HCEC 1CT (cell line): ENCODE measurements at regions not wholly inside any gene's neighbourhood (a gene's known extent, or its start where the extent isn't known, plus 50 kb on each side); places are given as distances from the start of the nearest gene placed in this dataset.
"Not testable (repeated sequence)": the region's sequence is repeated elsewhere in the genome, so short reads cannot be mapped to it uniquely, and the experiment has no call there.

Source experiments
- DNase-seq: peaks from one replicate; pipeline ENCODE4 v3.0.0-alpha.2; 2017

GRCh38 chr3:103210583-103210982 lies 775.8 kb downstream of the ZPLD1 start:
- DNase-seq, result no peak

DNA sequence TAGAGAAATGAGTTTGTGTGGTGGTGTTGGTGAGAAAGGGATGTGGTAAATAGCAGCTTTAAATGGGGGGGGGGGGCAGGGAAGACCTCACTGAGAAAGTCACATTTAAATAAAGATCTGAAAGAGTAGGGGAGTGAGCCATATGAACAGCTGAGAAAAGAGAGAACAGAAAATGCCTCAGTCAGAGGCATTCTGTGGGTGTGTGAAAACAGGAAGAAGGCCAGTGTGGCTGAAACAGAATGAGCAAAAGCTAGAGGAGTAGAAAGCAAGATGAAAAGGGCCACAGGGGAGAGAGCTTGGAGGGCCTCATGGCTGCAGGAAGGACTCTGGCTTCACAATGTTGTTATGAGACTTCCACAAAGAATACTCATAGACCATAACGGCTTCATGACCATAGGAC lies 783.3 kb downstream of the ZPLD1 start:
- no peak for DNase-seq

- DNase-seq, result no peak
These were observed 784.0 kb downstream of the ZPLD1 start for GRCh38 chr3:103218793-103219192.

- DNase-seq, result no peak
These were observed 792.8 kb downstream of the ZPLD1 start for GRCh38 chr3:103227651-103228050.

- no peak for DNase-seq
These were observed 812.6 kb downstream of the ZPLD1 start for GRCh38 chr3:103247459-103247858.

DNA sequence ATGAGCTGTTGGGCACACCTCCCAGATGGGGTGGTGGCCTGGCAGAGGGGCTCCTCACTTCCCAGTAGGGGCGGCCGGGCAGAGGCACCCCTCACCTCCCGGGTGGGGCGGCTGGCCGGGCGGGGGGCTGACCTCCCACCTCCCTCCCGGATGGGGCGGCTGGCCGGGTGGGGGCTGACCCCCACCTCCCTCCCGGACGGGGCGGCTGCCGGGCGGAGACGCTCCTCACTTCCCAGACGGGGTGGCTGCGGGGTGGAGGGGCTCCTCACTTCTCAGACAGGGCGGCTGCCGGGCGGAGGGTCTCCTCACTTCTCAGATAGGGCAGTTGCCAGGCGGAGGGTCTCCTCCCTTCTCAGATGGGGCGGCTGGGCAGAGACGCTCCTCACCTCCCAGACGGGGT lies 820.0 kb downstream of the ZPLD1 start:
- DNase-seq, result not testable (repeated sequence)

DNA sequence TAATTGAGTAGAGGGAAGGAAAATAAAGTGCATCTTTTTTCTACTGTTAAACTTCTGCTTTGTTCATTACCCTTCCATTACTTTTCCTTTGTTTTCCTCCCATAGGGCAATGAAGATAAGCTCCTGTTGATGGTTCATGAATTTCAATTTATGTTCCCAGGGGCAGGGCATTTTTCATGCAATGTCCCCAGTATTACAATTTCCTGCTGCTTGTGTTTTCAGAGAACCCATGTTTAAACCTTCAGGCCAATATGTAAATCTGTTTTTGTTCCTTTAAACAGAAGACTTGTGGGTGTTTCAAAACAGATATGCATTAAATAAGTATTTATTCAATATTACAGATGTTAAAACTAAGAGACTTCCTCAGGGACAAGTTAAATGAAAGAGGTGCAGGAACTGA lies 834.5 kb downstream of the ZPLD1 start:
- DNase-seq, result no peak

DNA sequence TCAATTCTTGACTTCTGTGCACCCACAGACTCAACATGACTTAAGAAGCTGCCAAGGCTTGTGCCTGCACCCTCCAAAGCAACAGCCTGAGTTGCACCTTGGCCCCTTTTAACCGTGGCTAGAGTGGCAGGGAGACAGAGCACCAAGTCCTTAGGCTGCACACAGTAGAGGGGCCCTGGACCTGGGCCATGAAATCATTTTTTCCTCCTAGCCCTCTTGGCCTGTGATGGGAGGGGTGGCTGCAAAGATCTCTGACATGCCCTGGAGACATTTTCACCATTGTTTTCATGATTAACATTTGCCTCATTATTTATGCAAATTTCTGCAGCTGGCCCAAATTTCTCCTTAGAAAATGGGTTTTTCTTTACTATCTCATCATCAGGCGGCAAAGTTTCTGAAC lies 836.8 kb downstream of the ZPLD1 start:
- DNase-seq, result no peak

DNA sequence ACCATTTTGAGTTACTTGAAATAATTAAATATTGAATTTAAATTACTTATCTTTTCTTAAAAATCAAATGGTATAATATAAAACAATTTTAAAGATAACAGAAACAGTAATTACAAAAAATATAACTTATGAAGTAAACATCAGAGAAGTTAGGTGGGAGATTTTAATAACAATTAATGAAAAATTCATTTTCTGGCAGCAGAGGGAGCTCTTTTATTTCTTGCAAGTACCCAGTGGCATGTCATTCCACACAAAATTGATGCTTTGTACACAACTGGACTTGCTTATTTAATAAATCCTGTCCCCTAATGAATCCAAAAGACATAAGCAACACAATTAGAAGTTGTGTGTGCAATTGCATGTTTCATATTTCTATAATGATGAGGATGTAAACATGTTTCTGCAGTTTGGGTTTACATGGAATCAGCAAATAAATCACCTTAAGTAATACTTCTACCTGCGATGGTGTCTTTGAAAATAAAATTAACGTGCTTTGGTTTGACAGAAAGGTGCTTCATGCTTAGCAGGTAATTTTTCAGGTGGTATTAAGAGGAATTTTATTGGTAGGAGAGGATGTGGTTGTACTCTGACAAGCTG lies 861.3 kb downstream of the ZPLD1 start:
- DNase-seq, result peak; percentile 2

- not testable (repeated sequence) for DNase-seq
These were observed 862.7 kb downstream of the ZPLD1 start for GRCh38 chr3:103297502-103297901.

DNA sequence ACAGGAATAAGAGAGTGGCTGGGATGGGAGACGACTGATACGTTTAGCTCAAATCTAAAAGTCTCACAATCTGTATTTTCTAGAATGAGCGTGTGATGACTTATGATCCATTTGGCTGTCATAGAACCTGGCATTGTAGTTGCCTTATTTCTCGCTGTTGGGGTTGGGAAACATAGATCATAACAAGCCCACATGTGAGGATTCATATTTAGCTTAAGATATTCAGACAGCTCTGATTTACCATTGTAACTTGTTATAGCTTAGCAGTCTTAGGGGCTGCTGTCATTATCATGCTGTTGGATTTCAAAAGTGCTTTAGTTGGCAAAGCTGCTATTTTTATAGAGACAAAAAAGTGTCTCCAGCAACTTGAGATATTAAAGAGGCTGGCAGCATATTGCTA lies 871.3 kb downstream of the ZPLD1 start:
- no peak for DNase-seq

- no peak for DNase-seq
These were observed 874.1 kb downstream of the ZPLD1 start for GRCh38 chr3:103308921-103309320.

- DNase-seq, result no peak
These were observed 885.1 kb downstream of the ZPLD1 start for GRCh38 chr3:103319912-103320311.

DNA sequence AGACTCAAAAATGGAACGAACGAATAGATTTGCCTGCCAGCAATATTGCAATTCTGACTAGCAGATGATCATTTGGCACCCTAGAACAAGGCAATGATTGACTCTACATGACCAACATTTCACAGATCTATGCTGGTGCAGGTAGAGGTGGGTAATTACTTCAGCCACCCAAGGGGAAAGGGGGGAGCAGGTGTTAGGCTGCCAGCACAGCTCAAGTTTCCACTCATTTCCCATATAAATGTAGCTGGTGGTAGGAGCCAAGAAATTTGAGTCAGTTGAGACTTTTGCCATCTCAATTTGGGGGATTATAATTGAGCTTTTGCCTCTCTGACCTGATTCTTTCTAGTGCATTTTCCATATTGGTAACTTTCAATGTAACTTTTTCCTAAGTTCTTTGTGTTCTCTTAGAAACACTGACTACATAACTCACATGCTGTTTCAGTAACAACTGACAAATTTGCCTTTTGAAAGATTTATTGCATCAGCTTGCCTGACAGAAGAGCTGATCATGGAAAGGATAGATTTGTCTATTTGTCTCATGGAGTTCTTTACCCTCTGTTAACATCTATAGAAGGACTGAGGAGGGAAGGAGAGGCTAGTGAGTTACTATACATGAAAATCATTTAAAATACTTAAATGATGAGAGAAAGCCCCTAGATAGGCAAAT lies 902.5 kb downstream of the ZPLD1 start:
- no peak for DNase-seq

- DNase-seq, result no peak
These were observed 906.3 kb downstream of the ZPLD1 start for GRCh38 chr3:103341078-103341606.

DNA sequence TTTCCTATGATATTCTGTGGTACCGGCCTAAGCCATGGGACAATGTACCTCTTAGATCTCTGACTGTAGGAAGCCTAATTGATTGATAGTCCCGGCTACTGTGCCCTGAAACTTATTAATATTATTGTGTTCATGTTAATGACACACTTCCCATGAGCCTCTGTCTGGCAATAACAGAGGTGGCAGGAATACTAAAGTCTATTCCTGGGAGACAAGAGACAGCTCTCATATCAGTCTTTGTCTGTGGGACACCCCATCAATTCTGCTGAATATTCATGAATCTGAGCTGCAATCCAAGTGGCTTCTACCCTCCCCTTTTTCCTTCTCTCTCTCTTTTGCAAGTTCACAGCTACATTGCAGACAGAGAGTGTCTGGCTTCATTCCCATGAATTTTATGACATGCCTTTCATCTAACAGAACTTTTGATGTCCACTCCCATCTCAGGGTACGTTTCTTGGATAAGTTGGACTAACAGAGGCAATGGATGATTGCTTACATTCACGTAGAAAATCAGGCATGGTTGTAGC lies 907.5 kb downstream of the ZPLD1 start:
- DNase-seq, result no peak

DNA sequence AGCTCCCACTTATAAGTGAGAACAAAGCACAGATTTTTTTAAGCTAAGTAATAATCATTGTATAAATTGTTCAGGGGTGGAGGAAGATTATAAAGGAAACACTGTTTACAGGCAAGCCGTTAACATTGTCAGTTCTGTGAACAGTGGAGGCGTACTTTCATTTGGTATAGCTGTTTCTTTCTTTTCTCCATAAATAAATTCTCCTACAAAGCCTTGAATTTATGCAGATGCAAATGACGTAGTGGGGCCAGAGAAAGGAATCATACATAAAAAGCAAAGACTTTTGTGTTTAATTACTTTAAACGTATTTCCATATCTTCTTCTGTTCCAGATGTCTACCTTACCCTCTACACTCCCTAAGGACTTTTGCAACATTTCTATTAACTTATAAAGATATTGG lies 914.9 kb downstream of the ZPLD1 start:
- DNase-seq, result no peak

DNA sequence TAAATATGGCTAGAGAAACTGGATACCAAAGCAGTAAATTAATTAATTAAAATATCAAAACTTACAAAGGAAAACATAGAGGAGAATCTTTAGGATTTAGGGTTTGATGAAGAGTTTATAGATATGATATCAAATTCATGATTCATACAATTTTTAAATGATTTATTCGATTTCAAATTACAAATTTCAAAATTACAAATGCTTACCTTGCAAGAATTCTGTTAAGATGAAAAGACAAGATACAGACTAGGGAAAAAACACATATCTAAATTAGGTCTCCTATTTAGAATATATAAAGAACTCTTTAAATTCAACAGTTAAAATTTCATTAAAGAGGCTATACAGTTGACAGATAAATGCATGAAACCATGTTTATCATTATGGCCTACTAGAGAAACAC lies 930.7 kb downstream of the ZPLD1 start:
- DNase-seq, result no peak

DNA sequence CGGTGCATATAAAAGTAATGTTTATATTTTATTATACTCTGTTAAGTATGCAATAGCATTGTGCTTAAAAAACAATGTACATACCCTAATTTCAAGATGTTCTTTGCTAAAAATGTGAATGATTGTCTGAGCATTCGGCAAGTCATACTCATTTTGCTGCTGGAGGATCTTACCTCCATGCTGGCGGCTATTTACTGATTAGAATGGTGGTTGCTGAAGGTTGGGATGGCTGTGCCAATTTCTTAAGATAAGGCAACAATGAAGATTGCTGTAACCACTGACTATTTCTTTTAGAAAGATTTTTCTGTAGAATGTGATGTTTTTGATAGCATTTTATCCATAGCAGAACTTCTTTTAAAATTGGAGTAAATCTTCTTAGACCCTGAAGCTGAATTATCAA lies 932.7 kb downstream of the ZPLD1 start:
- no peak for DNase-seq

- no peak for DNase-seq
These were observed 936.6 kb downstream of the ZPLD1 start for GRCh38 chr3:103371411-103371810.

DNA sequence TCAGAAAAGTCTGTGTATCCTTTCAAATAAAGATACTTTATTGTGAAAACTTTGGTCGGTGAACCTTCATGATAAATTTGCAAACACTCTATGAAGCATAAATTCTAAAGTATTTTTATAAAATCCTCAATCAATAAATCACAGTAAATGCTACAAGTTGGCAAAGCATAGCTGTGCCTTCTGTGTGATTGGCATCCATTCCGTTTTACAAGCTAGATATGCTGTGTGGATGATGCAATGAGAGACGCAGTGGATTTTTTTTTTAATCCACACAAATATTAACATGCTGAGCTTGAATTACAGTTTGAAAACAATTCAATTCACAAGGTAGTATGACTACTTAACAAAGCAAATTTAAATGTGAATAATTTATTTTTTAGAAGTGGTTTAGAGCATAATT lies 937.2 kb downstream of the ZPLD1 start:
- no peak for DNase-seq

DNA sequence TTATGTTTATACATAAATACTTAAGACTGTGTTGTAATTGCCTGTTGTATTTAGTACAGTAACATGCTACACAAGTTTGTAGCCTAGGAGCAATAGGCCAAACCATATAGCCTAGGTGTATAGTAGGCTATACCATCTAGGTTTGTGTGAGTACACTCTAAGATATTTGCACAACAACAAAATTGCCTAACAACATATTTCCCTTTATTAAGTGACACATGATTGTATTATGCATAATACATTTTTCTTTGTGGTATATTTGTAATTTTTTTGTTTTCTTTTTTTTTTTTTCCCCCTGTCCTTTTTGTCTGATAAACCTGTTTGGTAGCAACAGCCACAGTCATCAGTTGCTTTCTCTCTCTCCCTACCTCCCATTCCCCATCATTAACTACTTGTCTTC lies 945.6 kb downstream of the ZPLD1 start:
- DNase-seq, result no peak

DNA sequence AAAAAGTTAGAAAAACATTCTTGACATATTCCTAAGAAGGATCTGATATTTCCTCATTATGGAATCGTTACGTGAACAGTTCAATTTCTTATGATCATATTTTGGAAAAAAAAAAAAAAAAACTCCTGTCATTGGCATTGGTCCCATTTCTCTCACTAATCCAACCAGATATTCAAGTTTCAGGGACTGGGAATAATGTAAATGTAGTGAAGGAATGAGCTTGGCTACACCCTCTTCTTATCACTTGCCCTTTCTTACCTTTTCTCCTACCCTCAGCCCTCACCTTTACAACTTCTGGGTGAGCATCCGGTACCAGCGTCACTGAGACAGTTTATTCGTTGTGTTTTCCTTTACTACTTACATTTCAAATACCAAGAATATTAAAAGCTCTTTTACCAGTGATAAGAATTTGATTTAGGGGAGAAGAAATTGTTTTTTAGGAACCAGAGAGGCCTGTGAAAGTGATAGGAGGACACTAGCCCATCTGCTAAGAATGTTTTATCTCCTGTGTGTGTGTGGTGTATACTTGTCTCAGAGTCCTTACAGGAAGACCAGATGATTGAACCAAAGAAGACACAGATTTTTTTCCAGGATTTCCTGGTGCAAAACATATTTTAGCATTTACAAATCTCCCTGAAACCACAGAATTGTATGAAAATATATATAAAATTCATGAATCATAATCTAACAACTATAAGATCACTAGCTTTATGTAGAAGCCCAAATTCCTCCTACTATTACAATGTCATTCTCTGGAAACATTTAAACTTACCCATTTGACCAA lies 946.7 kb downstream of the ZPLD1 start:
- peak; percentile 3 for DNase-seq
